Activated naive CD8-positive, alpha-beta T cell treated with anti-CD3 and anti-CD28 coated beads, Interleukin-2, amount 50 U/mL, for 24 hours (primary cell): ENCODE measurements at regions not wholly inside any gene's neighbourhood (a gene's known extent, or its start where the extent isn't known, plus 50 kb on each side); places are given as distances from the start of the nearest gene placed in this dataset.
"Not testable (repeated sequence)": the region's sequence is repeated elsewhere in the genome, so short reads cannot be mapped to it uniquely, and the experiment has no call there.

Source experiments
- ATAC-seq: fragments of 150-1000 bp; cut with Tn5 transposase; one replicate; pipeline ENCODE4 v1.10.0; 2021
- DNase-seq: peaks from one replicate; pipeline ENCODE4 v3.0.0; 2021
- H3K27ac Mint-ChIP-seq: one replicate; pipeline ENCODE4 v1.8.0; 2021; ENCODE audit warnings: mild to moderate bottlenecking, mixed read lengths
- H3K27me3 Mint-ChIP-seq: one replicate; pipeline ENCODE4 v1.8.0; 2021; ENCODE audit warnings: mixed read lengths
- H3K36me3 Mint-ChIP-seq: one replicate; pipeline ENCODE4 v1.8.0; 2021; ENCODE audit warnings: low read depth, mixed read lengths
- H3K4me1 Mint-ChIP-seq: one replicate; pipeline ENCODE4 v1.8.0; 2021; ENCODE audit warnings: mixed read lengths
- H3K4me3 Mint-ChIP-seq: one replicate; pipeline ENCODE4 v1.8.0; 2021; ENCODE audit warnings: mild to moderate bottlenecking, moderate library complexity, mixed read lengths
- H3K9me3 Mint-ChIP-seq: one replicate; pipeline ENCODE4 v1.8.0; 2021; ENCODE audit warnings: mixed read lengths

DNA sequence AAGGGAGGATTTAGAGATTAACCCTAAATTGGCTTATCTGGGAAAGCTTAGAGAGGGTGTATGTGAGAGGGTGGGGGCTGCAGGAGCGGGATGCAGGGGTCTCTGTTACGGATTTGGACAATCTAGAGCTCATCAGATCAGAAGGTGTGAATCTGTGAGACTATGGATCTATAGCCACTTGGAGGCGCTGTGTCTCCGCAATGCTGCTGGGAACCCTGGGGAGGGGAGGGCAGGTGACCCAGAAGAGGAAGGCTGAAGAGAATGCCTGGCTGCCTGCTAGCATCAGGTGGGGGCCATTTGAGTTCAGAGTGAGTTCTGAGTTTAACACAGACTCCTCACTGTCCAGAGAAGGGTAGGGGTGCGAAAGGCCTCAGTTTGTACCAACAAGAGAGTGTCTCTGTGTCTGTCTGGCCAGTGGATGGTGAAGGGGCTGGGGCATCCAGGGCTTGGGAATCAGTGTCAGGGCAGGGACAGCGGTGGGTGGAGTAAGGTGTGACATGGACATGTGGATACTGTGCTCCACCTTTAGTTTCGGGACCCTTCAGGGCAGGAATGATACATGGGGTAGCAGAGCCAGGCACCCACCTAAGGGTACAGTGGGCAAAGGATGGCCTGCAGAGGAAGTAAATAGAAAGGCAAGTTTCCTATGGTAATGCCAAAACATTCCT lies 187.3 kb upstream of the PRSS58 start:
- Mint-ChIP-seq H3K4me1 (peaks cover 32% of the 10 kb centered on the region), H3K27ac (no peak overlapping the region), H3K9me3 (no peaks in the 10 kb centered on the region), H3K27me3 (no peaks in the 10 kb centered on the region), H3K36me3 (no peaks in the 10 kb centered on the region), H3K4me3 (no peak overlapping the region)
- peak; percentile 44 for DNase-seq
- no peak for ATAC-seq

DNA sequence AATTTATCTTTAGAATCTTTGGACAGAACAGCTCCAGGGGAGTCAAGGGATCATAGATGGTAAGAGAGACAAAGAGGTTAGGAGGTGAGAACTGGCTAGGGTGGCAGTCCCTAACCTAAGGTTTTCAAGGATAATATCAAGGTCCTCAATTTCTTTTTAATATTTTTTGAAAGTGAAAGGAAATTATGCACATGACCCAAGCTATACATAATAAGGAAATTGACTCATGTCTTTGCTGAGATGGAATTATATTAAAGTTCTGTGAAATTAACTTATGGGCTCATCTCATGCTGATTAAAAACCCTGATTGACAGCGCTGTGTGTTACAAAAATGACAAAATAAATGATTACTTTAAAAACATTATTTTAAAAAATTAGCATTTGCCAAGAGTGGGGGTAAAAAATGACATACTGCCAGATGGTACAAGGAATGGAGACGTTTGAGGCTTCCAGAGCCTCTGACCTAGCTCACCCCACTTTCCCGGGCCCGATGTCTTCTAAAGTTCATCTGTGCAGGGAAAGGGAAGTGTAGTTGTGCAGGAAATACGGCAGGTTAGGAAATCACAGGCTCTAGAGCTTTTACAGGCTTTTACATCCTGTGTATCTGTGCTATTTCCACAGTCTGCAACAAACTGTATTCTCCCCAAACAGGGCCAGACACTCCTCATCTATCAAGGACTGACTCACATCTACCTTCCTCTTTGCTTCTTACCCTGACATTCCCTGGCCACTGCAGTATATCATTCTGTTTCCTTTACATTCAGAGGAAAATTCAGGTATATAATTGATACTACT lies 185.6 kb upstream of the PRSS58 start:
- DNase-seq, result no peak
- Mint-ChIP-seq H3K27me3 (no peaks in the 10 kb centered on the region), H3K4me3 (no peak overlapping the region), H3K36me3 (no peaks in the 10 kb centered on the region), H3K27ac (no peak overlapping the region), H3K4me1 (peaks cover 38% of the 10 kb centered on the region), H3K9me3 (no peaks in the 10 kb centered on the region)
- ATAC-seq, result no peak

- Mint-ChIP-seq H3K27me3 (no peaks in the 10 kb centered on the region), H3K4me3 (no peak overlapping the region), H3K27ac (no peak overlapping the region), H3K4me1 (peaks cover 38% of the 10 kb centered on the region), H3K9me3 (no peaks in the 10 kb centered on the region), H3K36me3 (no peaks in the 10 kb centered on the region)
- ATAC-seq (no peak), DNase-seq (no peak)
These were observed 184.5 kb upstream of the PRSS58 start for GRCh38 chr7:142442396-142442795.

- H3K4me1 Mint-ChIP-seq, result peaks cover 38% of the 10 kb centered on the region
- H3K36me3 Mint-ChIP-seq, result no peaks in the 10 kb centered on the region
- no peak overlapping the region for H3K4me3 Mint-ChIP-seq
- DNase-seq, result no peak
- H3K27me3 Mint-ChIP-seq, result no peaks in the 10 kb centered on the region
- no peak overlapping the region for H3K27ac Mint-ChIP-seq
- peak; percentile 63 for ATAC-seq
- no peaks in the 10 kb centered on the region for H3K9me3 Mint-ChIP-seq
These were observed 183.1 kb upstream of the PRSS58 start for GRCh38 chr7:142440906-142441411.

- no peak for ATAC-seq
- H3K27ac Mint-ChIP-seq, result no peak overlapping the region
- no peak for DNase-seq
These were observed 182.5 kb upstream of the PRSS58 start for GRCh38 chr7:142440219-142440905.

GRCh38 chr7:142439739-142440138 lies 181.9 kb upstream of the PRSS58 start:
- Mint-ChIP-seq H3K27ac (no peak overlapping the region), H3K4me1 (peaks cover 46% of the 10 kb centered on the region), H3K9me3 (no peaks in the 10 kb centered on the region), H3K27me3 (no peaks in the 10 kb centered on the region), H3K4me3 (no peak overlapping the region), H3K36me3 (no peaks in the 10 kb centered on the region)
- ATAC-seq (no peak), DNase-seq (no peak)

More at GRCh38 chr7:142440219-142440905, 182.5 kb upstream of the PRSS58 start:
- Mint-ChIP-seq H3K27me3 (no peaks in the 10 kb centered on the region), H3K4me1 (peaks cover 44% of the 10 kb centered on the region), H3K36me3 (no peaks in the 10 kb centered on the region), H3K4me3 (no peak overlapping the region), H3K9me3 (no peaks in the 10 kb centered on the region)

- H3K36me3 Mint-ChIP-seq, result no peaks in the 10 kb centered on the region
- H3K4me1 Mint-ChIP-seq, result peaks cover 53% of the 10 kb centered on the region
- H3K9me3 Mint-ChIP-seq, result no peaks in the 10 kb centered on the region
- ATAC-seq (no peak), DNase-seq (no peak)
- no peak overlapping the region for H3K4me3 Mint-ChIP-seq
- no peak overlapping the region for H3K27ac Mint-ChIP-seq
- no peaks in the 10 kb centered on the region for H3K27me3 Mint-ChIP-seq
These were observed 181.2 kb upstream of the PRSS58 start for GRCh38 chr7:142438923-142439515.

- Mint-ChIP-seq H3K4me1 (peaks cover 51% of the 10 kb centered on the region), H3K4me3 (no peak overlapping the region), H3K36me3 (no peaks in the 10 kb centered on the region), H3K27me3 (no peaks in the 10 kb centered on the region), H3K27ac (no peak overlapping the region), H3K9me3 (no peaks in the 10 kb centered on the region)
- no peak for ATAC-seq
- DNase-seq, result no peak
These were observed 180.5 kb upstream of the PRSS58 start for GRCh38 chr7:142438235-142438922.

GRCh38 chr7:142437741-142438140 lies 179.9 kb upstream of the PRSS58 start:
- peaks cover 47% of the 10 kb centered on the region for H3K4me1 Mint-ChIP-seq
- no peaks in the 10 kb centered on the region for H3K9me3 Mint-ChIP-seq
- DNase-seq, result no peak
- no peaks in the 10 kb centered on the region for H3K27me3 Mint-ChIP-seq
- H3K4me3 Mint-ChIP-seq, result no peak overlapping the region
- no peak overlapping the region for H3K27ac Mint-ChIP-seq
- no peaks in the 10 kb centered on the region for H3K36me3 Mint-ChIP-seq
- ATAC-seq, result no peak

GRCh38 chr7:142436601-142437000 lies 178.7 kb upstream of the PRSS58 start:
- DNase-seq, result no peak
- no peak for ATAC-seq
- Mint-ChIP-seq H3K4me1 (peaks cover 40% of the 10 kb centered on the region), H3K27ac (no peak overlapping the region), H3K9me3 (no peaks in the 10 kb centered on the region), H3K4me3 (no peak overlapping the region), H3K27me3 (no peaks in the 10 kb centered on the region), H3K36me3 (no peaks in the 10 kb centered on the region)

DNA sequence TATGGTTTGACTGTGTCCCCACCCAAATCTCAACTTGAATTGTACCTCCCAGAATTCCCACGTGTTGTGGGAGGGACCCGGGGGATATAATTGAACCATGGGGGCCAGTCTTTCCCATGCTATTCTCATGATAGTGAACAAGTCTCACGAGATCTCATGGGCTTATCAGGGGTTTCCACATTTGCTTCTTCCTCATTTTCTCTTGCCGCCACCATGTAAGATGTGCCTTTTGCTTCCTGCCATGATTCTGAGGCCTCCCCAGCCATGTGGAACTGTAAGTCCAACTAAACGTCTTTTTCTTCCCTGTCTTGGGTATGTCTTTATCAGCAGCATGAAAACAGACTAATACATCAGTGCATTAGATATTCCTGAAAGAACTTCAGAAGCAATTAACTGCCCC lies 177.7 kb upstream of the PRSS58 start:
- H3K4me1 Mint-ChIP-seq, result peaks cover 30% of the 10 kb centered on the region
- H3K4me3 Mint-ChIP-seq, result peak overlapping the region; percentile 32
- H3K36me3 Mint-ChIP-seq, ATAC-seq, H3K9me3 Mint-ChIP-seq, H3K27ac Mint-ChIP-seq, H3K27me3 Mint-ChIP-seq, DNase-seq: not testable (repeated sequence)

- H3K36me3 Mint-ChIP-seq, result no peaks in the 10 kb centered on the region
- H3K27ac Mint-ChIP-seq, result peak overlapping the region; percentile 63
- H3K27me3 Mint-ChIP-seq, result no peaks in the 10 kb centered on the region
- ATAC-seq (no peak), DNase-seq (no peak)
- H3K4me3 Mint-ChIP-seq, result peak overlapping the region; percentile 68
- peaks cover 31% of the 10 kb centered on the region for H3K4me1 Mint-ChIP-seq
- no peaks in the 10 kb centered on the region for H3K9me3 Mint-ChIP-seq
These were observed 176.9 kb upstream of the PRSS58 start for GRCh38 chr7:142434666-142435167.

GRCh38 chr7:142434133-142434532 lies 176.3 kb upstream of the PRSS58 start:
- not testable (repeated sequence) for H3K27ac Mint-ChIP-seq, H3K36me3 Mint-ChIP-seq, H3K9me3 Mint-ChIP-seq, DNase-seq, H3K27me3 Mint-ChIP-seq
- H3K4me3 Mint-ChIP-seq, result peak overlapping the region; percentile 68
- peak; percentile 77 for ATAC-seq
- H3K4me1 Mint-ChIP-seq, result peaks cover 35% of the 10 kb centered on the region

DNA sequence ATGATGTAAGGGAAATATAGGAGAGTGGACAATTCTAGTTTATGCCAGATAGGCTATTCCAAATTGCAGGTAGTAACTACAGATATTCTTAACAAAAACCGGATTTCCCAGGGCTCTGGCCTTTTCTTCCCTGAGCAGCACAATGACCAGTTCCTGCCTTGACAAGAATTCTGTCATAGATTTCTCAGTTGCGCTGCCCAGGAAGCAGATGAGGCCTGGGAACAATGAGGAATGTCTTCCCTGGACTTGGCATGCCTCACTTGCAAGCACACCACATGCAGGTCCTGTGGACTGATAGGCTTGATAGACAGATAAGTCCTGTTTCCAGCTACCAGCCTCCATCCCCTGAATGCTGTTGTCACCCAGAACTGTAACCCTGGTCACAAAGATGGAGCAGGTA lies 174.5 kb upstream of the PRSS58 start:
- H3K9me3 Mint-ChIP-seq, result no peaks in the 10 kb centered on the region
- H3K4me1 Mint-ChIP-seq, result peaks cover 46% of the 10 kb centered on the region
- no peak for ATAC-seq
- DNase-seq, result no peak
- H3K27me3 Mint-ChIP-seq, result no peaks in the 10 kb centered on the region
- no peak overlapping the region for H3K27ac Mint-ChIP-seq
- H3K36me3 Mint-ChIP-seq, result no peaks in the 10 kb centered on the region
- peak overlapping the region; percentile 9 for H3K4me3 Mint-ChIP-seq
